ENCODE measurements at regions not wholly inside any gene's neighbourhood (a gene's known extent, or its start where the extent isn't known, plus 50 kb on each side); places are given as distances from the start of the nearest gene placed in this dataset.

DNA sequence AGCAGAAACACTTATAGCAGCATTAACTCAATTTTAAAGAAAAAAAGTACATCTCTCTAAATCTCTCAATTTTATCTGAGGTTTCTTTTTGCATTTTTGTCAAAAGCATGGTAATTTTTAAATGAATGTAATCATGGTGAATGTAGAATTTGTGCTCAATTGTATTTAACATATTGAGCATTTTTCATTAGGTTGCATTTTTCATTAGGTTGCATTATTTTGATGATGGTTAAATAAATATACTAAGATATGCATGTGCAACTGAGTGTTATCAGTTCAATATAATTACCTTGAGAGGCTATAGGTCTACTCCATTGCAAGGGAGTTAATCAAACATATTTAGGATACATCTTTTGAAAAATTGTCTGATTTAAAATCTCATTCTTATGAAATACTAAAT is 355.1 kb upstream of the SPTLC3 start:
- DNase-seq = no peak

DNA sequence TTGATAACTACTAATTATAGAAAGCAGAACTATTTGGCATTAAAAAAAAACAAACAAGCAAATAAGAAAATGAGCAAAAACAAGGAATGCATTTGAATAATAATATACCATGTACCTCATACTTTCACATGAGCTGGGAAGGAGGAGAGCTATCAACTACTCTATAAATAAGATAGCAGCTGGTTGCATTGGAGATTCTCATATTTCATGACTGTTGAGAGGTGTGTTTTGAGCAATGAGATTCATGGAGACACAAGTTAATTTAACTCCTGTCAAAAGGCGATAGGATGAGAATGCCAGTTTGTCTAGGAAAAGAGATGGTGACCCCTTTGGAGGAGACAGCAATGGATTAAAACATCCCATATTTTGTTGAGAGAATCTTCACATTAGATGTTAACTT is 348.8 kb upstream of the SPTLC3 start:
- DNase-seq = no peak

DNA sequence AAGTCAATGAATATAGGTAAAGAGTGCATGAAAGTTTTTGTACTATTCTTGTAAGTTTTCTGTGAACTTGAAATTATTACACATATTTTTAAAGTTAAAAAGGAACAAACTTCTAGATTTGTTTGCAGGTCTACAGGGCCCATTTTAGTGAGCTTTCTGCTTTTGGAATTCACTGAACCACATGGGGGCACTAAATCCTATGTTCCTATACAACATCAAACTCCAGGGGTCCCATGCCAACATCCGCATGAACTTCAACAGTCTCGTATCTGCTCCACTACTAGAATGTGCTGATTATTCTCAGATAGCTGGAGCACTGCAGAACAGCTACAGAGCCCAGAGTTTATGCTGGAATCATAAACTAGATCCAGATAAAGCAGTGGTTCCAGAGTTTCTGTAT is 347.9 kb upstream of the SPTLC3 start:
- no peak for DNase-seq

DNA sequence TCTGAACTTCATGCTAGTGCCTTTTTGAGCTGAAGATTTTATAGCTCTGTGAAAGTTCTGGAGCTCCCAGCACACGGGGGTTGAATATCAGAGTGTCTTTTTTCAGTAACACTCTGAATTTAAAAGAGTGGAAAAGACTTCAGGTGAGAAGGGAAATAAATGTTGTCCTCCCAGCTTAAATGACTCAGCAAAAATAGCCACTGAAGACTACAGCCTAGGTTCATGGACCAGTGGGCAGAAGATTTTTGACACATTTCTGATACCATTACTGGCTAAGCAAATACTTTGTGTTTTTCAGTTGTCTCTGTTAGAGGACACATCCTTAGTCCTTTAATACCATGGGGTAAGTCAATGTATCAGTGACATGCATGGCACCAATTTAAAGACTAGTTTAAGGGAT is 338.5 kb upstream of the SPTLC3 start:
- DNase-seq = no peak

DNA sequence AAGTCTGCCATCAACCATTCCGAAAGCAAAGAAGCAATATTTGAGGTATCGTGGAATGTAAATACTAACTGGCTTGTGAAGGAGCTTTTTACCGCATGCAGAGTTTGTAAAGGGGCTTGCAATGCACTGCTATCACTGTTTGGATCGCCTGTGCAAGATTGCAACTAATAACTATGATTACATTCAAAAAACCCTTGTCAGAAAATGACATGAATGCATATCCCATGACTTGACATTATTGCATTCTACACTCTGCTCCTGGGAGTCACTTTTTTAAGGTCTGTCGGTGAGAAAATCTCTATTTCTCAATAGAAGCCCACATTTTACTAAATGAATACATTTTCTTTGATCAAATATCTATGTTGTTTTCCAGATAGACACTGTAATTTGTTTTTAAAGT is 335.4 kb upstream of the SPTLC3 start:
- no peak for DNase-seq

DNA sequence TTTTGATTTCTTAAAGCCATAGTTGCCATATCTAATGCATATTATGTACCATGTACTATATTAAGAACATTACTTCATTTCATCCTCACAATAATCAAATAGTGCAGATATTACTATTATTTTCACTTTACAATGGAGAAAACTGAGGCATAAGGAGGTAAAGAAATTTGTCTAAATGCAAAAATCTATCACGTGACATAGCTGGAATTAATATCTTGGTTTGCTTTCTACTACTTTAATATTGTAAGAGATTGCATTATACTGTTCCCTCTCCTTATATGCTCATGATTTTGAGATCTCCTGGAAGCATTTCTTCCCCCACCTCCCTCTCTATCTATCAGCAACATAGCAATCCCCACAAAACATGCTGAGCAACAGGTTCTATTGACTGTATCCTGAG is 330.8 kb upstream of the SPTLC3 start:
- no peak for DNase-seq

DNA sequence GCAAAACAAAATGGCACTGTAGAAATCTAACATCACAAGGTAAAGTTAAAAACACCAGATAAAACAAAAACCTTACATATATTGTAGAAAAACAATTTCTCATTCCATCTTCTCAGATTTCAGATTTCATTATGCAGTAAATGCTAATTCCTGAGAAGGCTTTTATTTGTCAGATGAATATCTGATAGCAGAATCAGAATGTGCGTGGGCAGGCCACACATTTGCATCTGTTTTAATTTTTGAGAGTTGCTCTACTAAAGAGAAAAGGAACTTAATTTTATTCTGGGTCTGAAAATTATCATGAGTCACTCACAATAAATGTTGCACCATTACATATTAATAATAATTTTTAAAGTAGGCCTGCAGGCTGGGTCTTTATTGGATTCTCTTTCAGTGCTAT is 329.3 kb upstream of the SPTLC3 start:
- peak in 1 of 51 donors; percentile 12 for DNase-seq

DNA sequence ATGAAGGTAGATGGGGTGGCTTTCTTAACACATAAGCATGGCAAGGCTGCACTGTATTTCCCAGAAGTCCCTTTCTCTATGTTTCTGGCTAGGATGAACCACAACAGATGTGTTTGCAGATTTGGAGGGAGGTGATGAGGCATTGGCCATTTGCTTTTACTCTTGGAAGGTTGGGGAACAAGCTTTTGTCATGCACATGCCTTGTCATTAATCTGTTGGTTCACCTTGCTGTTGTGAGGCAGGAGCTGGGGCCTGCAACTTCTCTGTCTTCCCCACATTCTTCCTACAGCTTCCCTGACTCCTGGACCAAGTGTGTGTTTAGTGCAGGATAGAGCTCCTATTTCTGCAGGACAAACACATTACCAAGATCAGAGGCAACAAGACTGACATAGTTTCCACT is 326.2 kb upstream of the SPTLC3 start:
- DNase-seq = no peak

DNA sequence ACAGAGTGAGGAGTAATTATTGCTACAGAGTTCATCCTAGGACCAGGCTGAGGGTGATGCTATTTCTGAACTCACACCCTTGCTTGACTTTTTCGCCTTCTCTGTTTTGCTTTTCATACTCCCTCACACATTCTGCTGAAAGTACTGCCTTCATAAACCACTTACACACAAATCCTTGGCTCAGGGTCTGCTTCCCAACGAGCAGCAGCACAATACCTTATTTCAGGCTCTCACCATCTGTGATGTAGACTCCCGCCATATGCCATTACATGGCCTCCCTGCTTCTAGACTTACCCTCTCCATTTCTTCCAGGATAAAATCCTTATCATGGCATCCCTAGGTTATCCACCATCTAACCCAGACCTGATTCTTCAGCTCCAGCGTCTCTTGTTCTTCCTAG is 321.3 kb upstream of the SPTLC3 start:
- DNase-seq = no peak

DNA sequence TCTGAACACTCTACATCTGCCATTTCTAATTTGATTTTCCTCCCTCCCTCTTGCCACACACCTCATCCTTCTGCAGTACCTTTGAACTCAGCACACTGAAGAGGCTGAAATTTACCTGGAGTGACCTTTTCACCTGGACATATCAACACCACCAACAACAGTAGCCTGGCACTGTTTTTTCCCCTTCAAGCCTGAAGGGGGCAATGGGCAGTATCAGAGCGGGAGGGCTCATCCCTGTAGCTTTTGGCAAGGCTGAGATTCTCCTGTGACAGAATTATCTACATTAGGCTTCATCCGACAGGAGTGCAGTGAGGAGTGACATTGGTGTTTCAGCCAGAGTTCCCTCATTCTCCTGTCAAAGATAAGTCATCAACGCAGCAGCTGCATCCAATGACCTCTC is 312.8 kb upstream of the SPTLC3 start:
- DNase-seq = no peak

DNA sequence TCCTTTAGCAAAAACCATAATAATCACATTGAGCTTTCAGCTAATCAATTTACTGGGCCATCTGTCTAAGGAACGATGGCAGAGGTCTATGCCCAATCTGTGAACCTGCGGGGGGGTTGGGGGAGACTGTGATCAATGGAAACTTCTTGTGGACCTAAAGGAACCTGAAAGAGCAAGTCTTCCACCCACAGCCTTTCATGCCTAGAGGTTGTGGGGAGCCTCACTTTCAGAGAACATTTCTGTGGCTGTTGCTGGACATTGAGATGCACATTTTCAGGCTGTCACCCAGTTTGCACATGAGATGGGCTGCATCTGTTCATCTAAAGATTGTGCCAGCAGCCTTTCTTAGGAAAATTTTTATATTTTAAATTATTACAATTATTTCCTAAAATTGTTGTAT is 310.0 kb upstream of the SPTLC3 start:
- no peak for DNase-seq

DNA sequence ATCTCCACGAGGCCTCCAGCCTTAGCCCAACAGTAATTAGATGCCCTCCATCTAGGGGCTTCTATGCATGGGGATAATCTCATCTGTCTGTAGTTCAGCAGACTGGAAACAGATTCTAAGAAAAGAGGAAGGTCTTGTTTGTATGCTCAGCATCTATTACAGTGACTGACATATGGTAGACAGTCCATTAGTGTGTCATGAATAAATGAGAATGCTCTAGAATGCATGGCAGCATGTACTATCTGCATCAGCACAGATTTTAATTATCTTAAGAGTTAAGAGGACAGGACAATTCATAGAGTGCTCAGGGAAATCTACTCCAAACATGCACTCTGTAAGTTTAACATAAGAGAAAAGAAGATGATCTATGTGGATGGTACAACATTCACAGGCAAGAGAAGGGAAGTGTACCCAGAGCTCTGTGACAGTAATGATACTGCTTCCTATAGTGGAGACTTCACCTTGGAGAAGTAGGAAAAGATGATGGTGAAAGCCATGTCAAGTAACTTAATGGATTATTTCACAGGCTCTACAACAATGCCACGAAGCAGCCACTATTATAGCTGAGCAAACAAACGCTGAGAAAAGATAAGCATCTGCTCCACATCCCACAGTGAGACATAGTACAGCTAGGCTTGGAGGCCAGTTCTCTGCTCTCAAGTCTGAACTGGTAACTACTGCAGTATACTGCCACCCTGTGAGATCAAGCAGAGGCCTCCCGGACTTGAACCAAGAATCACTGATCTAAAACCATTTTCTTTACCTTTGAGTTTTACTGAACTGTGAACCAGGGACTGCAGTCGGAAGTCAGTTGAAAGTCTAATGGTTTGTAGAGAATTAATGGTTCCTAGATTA is 309.2 kb upstream of the SPTLC3 start:
- peak in 1 of 51 donors; percentile 0 for DNase-seq

DNA sequence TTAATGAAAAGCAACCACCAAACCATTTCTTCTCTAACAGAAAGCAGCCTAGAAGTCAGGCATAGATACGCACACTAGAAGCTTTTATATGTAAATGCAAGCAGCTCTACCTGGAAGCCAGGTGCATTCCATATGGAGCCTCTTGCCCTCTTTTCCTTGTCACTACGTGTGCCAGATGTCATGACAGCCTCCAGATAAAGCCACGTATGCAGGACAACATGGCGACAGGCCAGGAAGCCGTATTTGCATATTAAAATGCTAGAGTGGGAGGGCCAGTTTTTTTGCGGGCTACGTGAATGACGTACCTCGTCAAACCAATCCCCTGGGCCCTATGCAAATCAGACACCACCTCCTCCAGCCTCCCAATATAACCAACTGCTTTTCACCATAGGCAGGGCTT is 308.1 kb upstream of the SPTLC3 start:
- no peak for DNase-seq

DNA sequence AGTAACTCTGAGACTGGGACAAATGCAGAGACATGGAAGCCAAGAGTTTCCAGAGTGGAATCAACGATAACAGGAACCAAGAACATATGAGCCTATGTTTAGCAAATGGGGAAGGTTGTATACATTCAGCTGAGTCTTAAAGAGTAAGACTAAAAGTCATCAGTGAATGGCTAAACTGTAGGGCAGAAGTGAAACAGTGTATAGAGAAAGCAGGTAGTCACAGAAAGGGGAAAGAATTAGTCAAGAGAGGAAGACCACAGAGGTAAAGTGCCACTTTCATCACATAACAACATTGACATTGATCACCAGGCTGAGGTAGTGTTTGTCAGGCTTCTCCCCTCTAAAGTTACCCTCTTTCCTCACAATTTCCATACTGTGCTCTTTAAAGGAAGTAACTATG is 306.5 kb upstream of the SPTLC3 start:
- DNase-seq = no peak

DNA sequence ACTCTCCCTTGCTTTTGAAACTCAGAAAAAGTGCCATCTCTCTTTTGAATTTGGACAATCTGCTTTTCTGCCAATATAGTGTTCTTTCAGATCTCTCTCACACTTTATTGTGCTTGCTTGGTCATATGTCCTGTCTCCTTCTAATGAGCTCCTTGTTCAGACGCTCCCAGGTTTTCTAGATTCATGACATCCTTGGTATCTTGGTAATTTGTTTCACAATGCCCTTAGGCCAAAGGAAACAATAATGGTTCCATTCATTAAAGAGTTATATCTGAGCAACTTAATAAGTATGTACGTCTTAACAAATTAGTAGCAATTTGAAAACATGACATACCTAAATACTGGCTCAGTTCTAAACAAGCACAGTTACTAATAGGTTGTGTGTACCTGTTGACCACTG is 293.4 kb upstream of the SPTLC3 start:
- DNase-seq = no peak

DNA sequence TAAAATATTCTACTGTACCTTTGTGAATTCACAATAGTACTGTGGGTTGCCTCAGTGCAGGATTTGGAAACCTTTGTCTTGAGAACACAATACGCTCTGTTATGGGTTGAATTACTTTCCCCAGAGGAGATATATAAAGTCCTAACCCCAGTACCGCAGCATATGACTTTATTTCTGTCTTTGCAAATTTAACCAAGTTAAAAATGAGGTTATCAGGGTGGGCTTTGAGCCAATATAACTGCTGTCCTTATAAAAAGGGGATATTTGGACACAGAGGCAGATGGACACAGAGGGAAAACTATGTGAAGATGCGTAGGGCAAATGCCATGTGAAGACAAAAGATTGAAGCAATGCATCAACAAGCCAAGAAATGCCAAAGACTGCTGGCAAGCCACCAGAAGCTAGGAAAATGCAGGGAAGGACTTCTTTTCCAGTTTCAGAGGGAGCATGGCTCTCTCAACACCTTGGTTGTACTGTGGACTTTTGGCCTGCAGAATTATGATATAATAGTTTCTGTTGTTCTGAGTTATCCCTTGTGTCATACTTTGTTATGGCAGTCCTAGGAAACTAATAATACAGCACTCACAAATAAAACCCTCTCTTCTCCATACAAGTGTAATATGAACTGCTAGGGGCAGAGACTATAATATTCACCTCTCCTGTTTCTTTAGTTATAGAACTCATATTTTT is 292.6 kb upstream of the SPTLC3 start:
- no peak for DNase-seq

DNA sequence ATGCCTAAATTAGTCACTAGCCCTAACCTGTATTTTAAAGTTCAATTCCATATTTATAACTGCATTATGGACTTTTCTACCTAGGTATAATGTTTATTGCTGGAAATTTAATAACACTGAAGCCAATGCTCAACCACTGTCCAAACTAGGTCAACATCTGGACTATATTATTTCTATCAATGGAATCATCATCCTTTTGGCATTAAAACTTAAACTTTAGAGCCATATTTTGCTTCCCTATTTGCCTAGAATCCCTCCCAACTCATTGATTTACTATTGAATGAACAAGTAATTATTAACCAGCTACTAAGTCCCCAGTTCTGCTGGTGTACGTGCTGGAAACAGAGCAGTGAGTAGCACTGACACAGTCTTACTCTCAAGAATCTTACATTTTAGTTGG is 291.7 kb upstream of the SPTLC3 start:
- DNase-seq = no peak

DNA sequence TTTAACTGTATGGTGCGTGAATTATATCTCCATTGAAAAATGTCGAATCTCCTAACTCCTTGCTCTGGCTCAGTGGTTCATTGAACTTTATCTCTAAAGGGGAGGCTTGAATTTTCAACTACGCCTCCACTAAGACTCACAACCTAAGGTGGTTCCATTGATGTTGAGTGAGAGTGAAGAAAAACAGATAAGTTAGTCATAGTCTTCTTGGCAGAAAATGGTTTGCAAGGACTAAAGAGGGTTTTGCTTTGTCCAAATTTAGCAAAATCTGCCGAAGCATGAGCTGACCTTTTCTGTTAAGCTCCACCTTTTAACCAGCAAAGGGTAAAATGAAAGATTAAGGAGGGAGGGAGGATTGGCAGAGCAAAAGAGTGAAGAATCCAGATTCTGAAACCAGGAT is 290.2 kb upstream of the SPTLC3 start:
- DNase-seq = no peak

DNA sequence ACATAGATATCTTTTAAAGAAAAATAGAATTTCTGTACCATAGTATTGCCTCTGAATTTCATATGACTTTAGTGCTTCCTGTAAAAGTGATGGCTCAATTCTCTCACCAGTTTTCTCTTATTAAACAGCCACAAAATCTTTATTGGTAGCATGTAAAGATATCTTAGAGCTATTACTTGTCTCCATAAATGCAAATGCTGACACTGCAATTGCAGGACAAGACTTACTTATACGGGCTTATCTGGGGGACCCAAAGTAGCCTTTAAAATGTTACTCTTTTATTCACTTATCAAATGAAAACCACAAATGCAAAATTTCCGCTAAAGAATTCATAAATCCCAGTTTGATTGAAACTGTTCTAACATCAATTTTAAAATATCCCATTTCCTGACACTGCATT is 287.1 kb upstream of the SPTLC3 start:
- DNase-seq = no peak

DNA sequence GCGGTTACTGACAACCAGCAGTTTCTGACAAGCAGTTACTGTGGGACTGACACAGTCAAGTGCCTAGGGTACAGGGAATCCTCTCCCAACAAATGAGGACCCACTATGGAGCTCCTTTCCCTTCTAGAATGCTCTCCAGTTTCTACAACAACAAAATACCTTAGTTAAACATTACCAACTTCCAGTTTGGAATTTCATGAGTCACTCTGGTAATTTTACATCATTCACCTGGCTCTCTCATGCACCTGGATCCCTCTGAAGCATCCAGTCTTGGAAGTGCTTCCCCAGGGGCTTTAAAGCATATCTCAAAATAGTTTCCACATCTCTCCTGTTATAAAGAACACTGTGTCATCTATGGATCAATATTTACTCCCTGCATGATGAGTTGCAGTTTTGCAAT is 286.7 kb upstream of the SPTLC3 start:
- DNase-seq = no peak

DNA sequence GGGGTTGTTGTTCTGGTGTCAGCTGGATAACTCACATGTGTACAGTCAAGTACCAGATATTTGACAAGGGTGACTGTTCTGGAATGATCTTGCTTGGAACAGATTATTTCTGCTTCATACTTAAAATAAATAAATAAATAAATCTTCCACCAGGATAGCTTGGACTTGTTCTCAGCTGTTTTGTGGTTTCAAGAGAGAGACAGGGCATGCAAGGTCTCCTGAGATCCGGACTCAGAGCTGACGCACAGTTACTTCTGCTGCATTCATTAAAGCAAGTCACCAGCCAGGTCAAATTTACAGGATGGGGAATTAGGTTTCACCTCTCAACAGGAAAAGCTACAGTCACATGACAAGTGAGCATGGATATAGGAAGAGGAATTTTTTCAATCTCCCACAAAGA is 285.0 kb upstream of the SPTLC3 start:
- no peak for DNase-seq

DNA sequence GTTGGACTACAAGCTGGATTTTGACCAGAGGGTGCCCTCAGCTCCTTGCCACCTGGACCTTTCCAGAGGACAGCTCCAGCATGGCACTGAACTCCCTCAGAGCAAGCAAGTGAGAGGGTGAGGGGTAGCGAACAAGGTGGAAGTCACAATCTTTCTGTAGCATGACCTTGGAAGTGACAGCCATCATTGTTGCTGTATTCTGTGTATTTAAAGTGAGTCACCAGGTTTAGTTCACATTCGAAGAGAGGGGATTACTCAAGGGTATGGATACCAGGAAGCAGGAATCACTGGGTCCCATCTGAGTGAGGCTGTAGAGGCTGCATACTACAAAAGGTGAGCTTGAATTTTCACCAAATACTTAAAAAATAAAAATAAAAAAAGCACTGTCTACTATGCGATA is 280.0 kb upstream of the SPTLC3 start:
- DNase-seq = no peak

DNA sequence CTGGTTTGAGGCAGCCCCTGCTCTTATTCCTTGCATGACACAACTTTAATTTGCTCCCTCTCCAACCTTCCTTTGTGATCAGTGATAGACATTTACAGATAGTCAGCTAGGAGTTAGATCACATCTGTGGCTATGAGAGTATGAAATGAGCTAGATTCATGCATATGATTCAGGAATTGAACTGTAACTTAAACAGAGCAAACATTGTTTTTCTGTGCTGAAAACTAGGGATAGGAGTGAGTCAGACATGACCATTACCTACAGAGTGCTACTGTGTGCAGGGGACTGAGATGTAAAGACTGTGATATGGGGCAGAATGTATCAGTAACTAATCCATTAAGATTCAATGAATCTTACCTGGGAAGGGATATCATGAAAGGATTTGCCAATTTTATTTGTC is 279.4 kb upstream of the SPTLC3 start:
- DNase-seq = no peak
